ENCODE measurements at regions not wholly inside any gene's neighbourhood (a gene's known extent, or its start where the extent isn't known, plus 50 kb on each side); places are given as distances from the start of the nearest gene placed in this dataset.

GRCh38 chr5:104815212-104815611 lies 1252.6 kb upstream of the NUDT12 start:
- no peak for TF ChIP-seq CTCF (conservative IDR thresholded peaks at IDR 0.05; ENCODE audit: low read depth, low read length)
- no peak for TF ChIP-seq USF2 (IDR thresholded peaks at IDR 0.05; ENCODE audit: low read depth, low read length)
- TF ChIP-seq SMC3 (IDR thresholded peaks at IDR 0.05; ENCODE audit: low read depth, low read length): no peak
- TF ChIP-seq POLR2A (IDR thresholded peaks at IDR 0.05; ENCODE audit: low read depth, low read length): no peak
- TF ChIP-seq RAD21 (IDR thresholded peaks at IDR 0.05; ENCODE audit: low read length): no peak
- TF ChIP-seq MXI1 (IDR thresholded peaks at IDR 0.05; ENCODE audit: borderline replicate concordance, low read depth, low read length): no peak
- no peak for TF ChIP-seq CEBPB (IDR thresholded peaks at IDR 0.05; ENCODE audit: low read depth, low read length)
- no peak for TF ChIP-seq FOS (IDR thresholded peaks at IDR 0.05; ENCODE audit: low read depth, low read length)

Data from IMR-90 (cell line).